Endodermal cell (in vitro differentiated cells): ENCODE measurements at regions not wholly inside any gene's neighbourhood (a gene's known extent, or its start where the extent isn't known, plus 50 kb on each side); places are given as distances from the start of the nearest gene placed in this dataset.

Source experiments
- DNase-seq: peaks from one replicate; pipeline ENCODE4 v3.0.0-alpha.2; 2017
- H3K27ac ChIP-seq: 2 replicates; pipeline ENCODE4 v1.5.1; 2013; ENCODE audit warnings: mild to moderate bottlenecking, low read depth, low read length, moderate library complexity
- H3K27me3 ChIP-seq: 2 replicates; pipeline ENCODE4 v1.6.1; 2013; ENCODE audit warnings: mild to moderate bottlenecking, low read length, moderate library complexity; ENCODE audit not compliant: insufficient read depth, control insufficient read depth, poor library complexity, severe bottlenecking
- H3K36me3 ChIP-seq: 2 replicates; pipeline ENCODE4 v1.7.0; 2013; ENCODE audit warnings: mild to moderate bottlenecking, low read length, moderate library complexity; ENCODE audit not compliant: control insufficient read depth, insufficient read depth
- H3K4me1 ChIP-seq: one replicate; pipeline ENCODE4 v1.7.0; 2013; ENCODE audit warnings: low read length; ENCODE audit not compliant: control insufficient read depth, insufficient read depth
- H3K4me3 ChIP-seq: 2 replicates; pipeline ENCODE4 v1.5.1; 2013; ENCODE audit warnings: mild to moderate bottlenecking, low read length, moderate library complexity
- H3K9ac ChIP-seq: 2 replicates; pipeline ENCODE4 v1.6.1; 2013; ENCODE audit warnings: mild to moderate bottlenecking, low read length, moderate library complexity; ENCODE audit not compliant: poor library complexity, severe bottlenecking; ENCODE audit errors: extremely low read depth
- H3K9me3 ChIP-seq: 2 replicates; pipeline ENCODE4 v1.6.1; 2013; ENCODE audit warnings: mild to moderate bottlenecking, low read length, moderate library complexity; ENCODE audit not compliant: control insufficient read depth
- H3K27ac Mint-ChIP-seq: 2 replicates; pipeline ENCODE4 v1.8.0; 2020; ENCODE audit warnings: mixed read lengths
- H3K27me3 Mint-ChIP-seq: 2 replicates; pipeline ENCODE4 v1.8.0; 2021; ENCODE audit warnings: mild to moderate bottlenecking, mixed read lengths; ENCODE audit not compliant: insufficient read depth
- H3K36me3 Mint-ChIP-seq: 2 replicates; pipeline ENCODE4 v1.8.0; 2020; ENCODE audit warnings: low read depth, mixed read lengths
- H3K4me1 Mint-ChIP-seq: 2 replicates; pipeline ENCODE4 v1.8.0; 2020; ENCODE audit warnings: mixed read lengths
- H3K4me3 Mint-ChIP-seq: 2 replicates; pipeline ENCODE4 v1.8.0; 2020; ENCODE audit warnings: mild to moderate bottlenecking, moderate library complexity, mixed read lengths
- H3K9me3 Mint-ChIP-seq: 2 replicates; pipeline ENCODE4 v1.8.0; 2020; ENCODE audit warnings: mild to moderate bottlenecking, mixed read lengths
- CTCF ChIP-seq: fragments of 200-600 bp; sonication (generic); conservative IDR thresholded peaks from 2 replicates; pipeline ENCODE4 v1.5.0; 2021; ENCODE audit warnings: antibody characterized with exemption, mild to moderate bottlenecking
- WGBS, 2 experiments: methylation state at CpG; one replicate each; pipeline versions ENCODE4 v1.1.5 to v1.1.7; 2013; ENCODE audit warnings: missing lambda C conversion rate in 2 of 2, mixed read lengths in 1 of 2; ENCODE audit not compliant: insufficient coverage in 1 of 2, insufficient read length in 1 of 2; 5-methylcytosine and 5-hydroxymethylcytosine counted together

DNA sequence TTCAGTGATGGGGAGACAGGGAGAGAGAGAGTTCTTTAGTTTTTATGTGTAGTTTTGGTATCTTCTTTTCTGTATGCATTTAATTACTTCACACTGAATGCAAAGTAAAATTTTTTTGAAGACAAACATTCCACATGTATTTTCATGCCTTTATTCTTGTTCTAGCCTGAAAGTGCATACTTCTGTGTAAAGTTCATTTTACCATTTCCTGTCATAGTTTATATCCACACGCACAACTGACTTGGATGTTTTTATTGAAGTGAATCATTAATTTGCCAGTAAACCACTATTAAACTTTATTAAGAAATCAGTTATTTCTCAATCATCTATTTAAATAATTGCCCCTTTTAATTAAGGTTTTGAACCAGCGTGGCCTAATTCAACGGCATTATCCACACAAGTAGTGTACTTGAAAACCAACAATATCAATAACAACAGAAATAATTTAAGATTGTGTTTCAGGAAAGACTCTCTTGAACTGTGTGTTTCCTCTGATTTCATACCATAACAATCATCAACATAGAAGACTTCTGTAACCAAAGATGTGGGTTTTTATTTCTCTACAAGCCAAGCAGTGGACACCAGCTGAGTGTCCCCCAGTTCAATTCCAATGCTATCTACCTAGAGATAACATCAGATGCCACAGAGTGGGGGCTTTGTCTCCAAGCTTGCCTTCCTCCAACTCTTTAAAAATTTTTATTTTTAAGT is 512.7 kb upstream of the JAG1 start:
- Histone ChIP-seq H3K27me3 (no peaks in the 10 kb centered on the region), H3K36me3 (no peaks in the 10 kb centered on the region), H3K4me1 (no peaks in the 10 kb centered on the region), H3K9me3 (peaks cover 17% of the 10 kb centered on the region), H3K4me3 (no peak overlapping the region), H3K9ac (no peak overlapping the region), H3K27ac (no peak overlapping the region)
- H3K27me3 Mint-ChIP-seq: no peaks in the 10 kb centered on the region
- H3K27ac Mint-ChIP-seq: no peak overlapping the region
- TF ChIP-seq CTCF: no peak
- no peaks in the 10 kb centered on the region for H3K36me3 Mint-ChIP-seq
- H3K4me1 Mint-ChIP-seq: no peaks in the 10 kb centered on the region
- no peak overlapping the region for H3K4me3 Mint-ChIP-seq
- DNase-seq: no peak
- WGBS, 2 experiments: 66% methylated on average over 2 of the region's 3 CpGs; no CpG with 5 or more reads in 1 of the 2 experiments
- H3K9me3 Mint-ChIP-seq: peaks cover 11% of the 10 kb centered on the region

GRCh38 chr20:11188843-11189603 is 515.2 kb upstream of the JAG1 start:
- Mint-ChIP-seq H3K4me3 (no peak overlapping the region), H3K27ac (no peak overlapping the region), H3K9me3 (peaks cover 8% of the 10 kb centered on the region), H3K36me3 (no peaks in the 10 kb centered on the region), H3K27me3 (no peaks in the 10 kb centered on the region), H3K4me1 (no peaks in the 10 kb centered on the region)
- WGBS, 2 experiments: 77 to 81% methylated on average over 6 to 8 of the region's 8 CpGs
- no peaks in the 10 kb centered on the region for H3K4me1 ChIP-seq
- H3K27ac ChIP-seq: no peak overlapping the region
- no peak for TF ChIP-seq CTCF
- no peaks in the 10 kb centered on the region for H3K36me3 ChIP-seq
- H3K9ac ChIP-seq: no peak overlapping the region
- H3K4me3 ChIP-seq: no peak overlapping the region
- no peaks in the 10 kb centered on the region for H3K27me3 ChIP-seq
- no peak for DNase-seq
- H3K9me3 ChIP-seq: peaks cover 10% of the 10 kb centered on the region

GRCh38 chr20:11190741-11191140 is 516.9 kb upstream of the JAG1 start:
- Mint-ChIP-seq H3K9me3 (no peaks in the 10 kb centered on the region), H3K4me1 (no peaks in the 10 kb centered on the region), H3K36me3 (no peaks in the 10 kb centered on the region), H3K4me3 (no peak overlapping the region), H3K27ac (no peak overlapping the region), H3K27me3 (no peaks in the 10 kb centered on the region)
- Histone ChIP-seq H3K4me3 (no peak overlapping the region), H3K4me1 (no peaks in the 10 kb centered on the region), H3K9me3 (no peaks in the 10 kb centered on the region), H3K27me3 (no peaks in the 10 kb centered on the region), H3K9ac (no peak overlapping the region), H3K36me3 (no peaks in the 10 kb centered on the region), H3K27ac (no peak overlapping the region)
- DNase-seq: no peak
- no peak for TF ChIP-seq CTCF
- WGBS, 2 experiments: 90 to 93% methylated on average over 1 to 2 of the region's 2 CpGs
